B cell (primary cell): ENCODE measurements at regions not wholly inside any gene's neighbourhood (a gene's known extent, or its start where the extent isn't known, plus 50 kb on each side); places are given as distances from the start of the nearest gene placed in this dataset.

Experiments used
- EZH2 ChIP-seq: IDR thresholded peaks from 2 replicates; pipeline ENCODE4 v1.6.1; 2012; ENCODE audit warnings: borderline replicate concordance, low read depth, mild to moderate bottlenecking, moderate library complexity, low read length; ENCODE audit not compliant: insufficient read depth, poor library complexity, severe bottlenecking
- TF ChIP-seq, protein P1 (sequence below): fragments of 200-600 bp; IDR thresholded peaks from one replicate; pipeline ENCODE4 v1.8.0; 2022; ENCODE audit warnings: antibody characterized with exemption, mild to moderate bottlenecking

DNA sequence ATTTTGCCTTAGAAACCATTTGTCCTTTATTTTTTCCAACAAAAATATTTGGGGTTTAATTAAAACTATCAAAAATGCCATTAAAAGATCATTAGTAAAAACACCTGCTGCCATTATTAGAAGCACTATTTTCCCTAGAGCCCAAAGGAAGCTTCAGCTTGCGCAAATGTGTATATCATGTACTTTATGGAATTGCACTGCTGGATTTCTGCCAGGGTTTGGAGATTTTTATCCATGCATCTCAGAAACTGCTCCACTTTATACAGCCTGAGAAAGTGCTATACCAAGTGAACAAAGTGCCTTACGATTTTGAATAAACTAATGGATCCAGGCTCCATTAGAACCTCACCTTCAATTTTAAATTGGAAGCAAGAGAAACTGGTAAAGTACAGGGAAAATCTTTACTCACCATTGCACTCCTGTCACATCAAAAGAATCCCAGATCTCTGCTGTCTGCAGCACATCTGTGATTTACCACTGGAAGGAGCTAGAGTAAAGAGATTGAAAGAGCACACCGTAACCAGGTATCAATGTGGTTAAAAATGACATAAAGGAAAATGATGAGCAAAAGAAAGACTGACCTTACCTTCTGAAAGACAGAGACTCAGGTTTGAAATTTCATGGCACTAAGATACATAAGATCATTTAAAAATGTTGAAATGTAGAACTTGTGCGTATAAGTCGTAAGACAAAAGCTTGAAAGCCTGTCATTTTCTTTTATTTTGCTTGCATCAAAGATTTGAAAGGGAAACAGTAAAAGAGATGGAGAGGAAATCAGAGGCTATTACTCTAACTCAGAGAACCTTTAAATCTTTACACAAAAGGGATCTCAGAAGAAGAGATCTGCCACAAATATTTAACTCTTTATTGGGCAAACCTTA lies 678.1 kb upstream of the GOT2 start:
- TF ChIP-seq, protein P1, sequence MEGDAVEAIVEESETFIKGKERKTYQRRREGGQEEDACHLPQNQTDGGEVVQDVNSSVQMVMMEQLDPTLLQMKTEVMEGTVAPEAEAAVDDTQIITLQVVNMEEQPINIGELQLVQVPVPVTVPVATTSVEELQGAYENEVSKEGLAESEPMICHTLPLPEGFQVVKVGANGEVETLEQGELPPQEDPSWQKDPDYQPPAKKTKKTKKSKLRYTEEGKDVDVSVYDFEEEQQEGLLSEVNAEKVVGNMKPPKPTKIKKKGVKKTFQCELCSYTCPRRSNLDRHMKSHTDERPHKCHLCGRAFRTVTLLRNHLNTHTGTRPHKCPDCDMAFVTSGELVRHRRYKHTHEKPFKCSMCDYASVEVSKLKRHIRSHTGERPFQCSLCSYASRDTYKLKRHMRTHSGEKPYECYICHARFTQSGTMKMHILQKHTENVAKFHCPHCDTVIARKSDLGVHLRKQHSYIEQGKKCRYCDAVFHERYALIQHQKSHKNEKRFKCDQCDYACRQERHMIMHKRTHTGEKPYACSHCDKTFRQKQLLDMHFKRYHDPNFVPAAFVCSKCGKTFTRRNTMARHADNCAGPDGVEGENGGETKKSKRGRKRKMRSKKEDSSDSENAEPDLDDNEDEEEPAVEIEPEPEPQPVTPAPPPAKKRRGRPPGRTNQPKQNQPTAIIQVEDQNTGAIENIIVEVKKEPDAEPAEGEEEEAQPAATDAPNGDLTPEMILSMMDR = no peak
- TF ChIP-seq EZH2 = no peak
